HG02870 (cell line): ENCODE measurements at regions not wholly inside any gene's neighbourhood (a gene's known extent, or its start where the extent isn't known, plus 50 kb on each side); places are given as distances from the start of the nearest gene placed in this dataset.
A peak's percentile ranks its signal among the peaks of the same experiment; 100 is the strongest.

Experiments
- ATAC-seq: cut with Tn5 transposase; IDR thresholded peaks from one replicate; pipeline ENCODE4 v1.9.1; 2021; ENCODE audit warnings: mild to moderate bottlenecking, moderate library complexity; ENCODE audit not compliant: unreplicated experiment

DNA sequence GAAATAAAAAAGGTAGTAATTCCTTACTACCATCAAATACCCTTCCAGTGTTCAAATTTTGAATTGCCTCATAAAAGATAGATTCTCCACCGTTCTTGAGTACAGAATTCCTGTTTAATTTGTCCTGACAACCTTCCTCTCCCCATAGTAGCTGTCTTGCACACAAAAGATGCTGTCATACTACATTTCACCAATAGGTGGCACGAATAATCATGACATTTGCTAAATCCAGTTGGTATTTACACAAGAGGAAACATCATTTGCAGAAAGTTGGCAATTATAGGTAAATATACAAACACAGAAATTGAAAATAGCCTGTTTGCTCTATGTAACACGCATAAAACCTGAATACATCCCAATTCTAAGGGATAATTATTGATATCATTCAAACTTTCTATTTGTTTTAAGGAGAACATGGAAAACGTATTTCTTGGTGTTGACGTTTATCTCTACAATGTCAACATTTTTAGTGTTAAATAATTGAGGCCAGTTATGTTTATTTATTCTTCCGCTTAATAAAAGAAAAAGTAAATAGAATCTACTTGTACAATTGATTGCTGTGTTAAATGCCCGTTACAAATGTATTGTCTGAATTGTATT, 58.3 kb upstream of the CLDN10 start:
- peak; percentile 58 for ATAC-seq

DNA sequence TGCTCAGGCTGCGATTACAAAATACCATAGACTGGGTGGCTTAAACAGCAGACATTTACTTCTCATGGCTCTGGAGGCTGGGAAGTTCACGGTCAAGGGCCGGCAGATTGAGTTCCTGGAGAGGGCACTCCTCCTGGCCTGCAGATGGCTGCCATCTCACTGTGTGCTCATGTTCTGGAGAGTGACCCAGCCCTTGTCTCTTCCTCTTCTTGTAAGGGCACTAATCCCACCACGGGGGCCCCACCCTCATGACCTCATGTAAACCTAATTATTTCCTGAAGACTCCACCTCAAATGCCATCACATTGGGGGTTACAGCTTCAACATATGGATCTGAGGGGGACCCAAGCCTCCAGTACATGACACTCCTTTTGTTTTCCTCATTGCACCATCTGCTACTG, 56.0 kb upstream of the CLDN10 start:
- ATAC-seq, result no peak

DNA sequence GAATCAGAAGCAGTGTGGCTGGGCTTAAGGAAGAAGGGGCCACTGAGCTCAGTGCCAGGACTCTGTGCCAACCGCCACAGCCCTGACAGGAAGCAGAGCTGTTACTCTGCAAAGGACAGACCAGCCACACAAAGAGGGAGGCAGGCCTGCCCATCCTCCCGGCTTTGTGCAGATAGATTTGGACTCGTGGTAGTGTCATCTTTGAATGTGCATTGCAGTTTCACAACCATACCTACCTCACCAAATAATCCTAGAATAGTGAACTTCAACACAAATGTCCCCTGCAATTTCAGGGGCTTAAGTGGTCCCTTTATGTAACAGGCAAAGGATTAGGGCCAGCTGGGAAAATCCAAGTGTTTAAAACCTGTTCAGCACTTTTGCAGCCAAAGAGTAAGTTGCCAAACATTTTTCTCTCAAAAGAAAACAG, 55.1 kb upstream of the CLDN10 start:
- ATAC-seq, result no peak

DNA sequence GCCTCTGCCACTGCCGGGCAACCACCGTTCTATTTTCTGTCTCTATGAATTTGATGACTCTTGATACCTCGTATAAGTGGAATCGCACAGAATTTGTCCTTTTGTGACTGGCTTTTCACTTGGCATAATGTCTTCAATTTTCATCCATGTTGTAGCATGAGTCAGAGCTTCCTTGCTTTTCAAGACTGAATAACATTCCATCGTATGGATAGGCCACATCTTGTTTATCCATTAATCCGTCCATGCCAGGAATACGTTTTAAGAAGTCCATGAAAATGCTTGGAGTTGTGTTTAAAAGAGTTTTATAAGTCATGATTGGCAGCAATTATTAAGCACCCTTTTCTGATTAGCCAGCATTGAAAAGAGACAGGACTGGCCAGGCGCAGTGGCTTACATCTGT, 53.6 kb upstream of the CLDN10 start:
- ATAC-seq, result no peak

DNA sequence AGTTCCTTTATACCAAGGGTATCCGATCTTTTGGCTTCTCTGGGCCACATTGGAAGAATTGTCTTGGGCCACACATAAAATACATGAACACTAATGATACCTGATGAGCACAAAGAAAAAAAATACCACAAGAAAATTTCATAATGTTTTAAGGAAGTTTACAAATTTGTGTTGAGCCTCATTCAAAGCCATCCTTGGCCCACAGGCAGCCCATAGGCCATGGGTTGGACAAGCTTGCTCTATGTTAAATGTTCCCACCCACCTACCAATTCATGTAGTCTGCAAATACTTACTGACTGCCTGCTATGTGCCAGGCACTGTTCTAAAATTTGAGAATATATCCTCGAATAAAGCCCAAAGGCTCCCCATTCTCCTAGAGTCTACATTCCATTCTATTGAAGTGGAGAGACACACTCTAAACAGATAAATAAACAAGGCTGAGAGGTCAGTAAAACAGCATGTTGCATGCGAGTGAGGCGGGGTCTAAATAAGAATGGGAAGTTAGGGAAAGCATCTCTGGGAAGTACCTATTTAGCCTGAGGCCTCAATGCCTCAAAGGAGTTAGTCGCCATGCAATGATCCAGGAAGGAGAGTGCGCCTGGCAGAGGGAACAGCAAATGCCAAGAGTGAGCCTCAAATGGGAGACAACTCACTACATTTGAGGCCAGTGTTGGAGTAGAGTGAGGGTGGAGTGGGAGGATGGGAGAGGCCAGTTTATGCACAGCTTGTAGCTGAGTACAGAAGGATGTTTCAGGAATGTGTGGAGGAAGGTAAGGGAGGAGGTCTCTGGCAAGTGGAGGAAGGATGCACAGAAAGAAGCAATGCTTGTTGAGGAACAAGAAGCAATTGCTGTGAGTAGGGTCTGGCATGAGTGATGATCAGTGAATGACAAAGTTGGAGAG, 52.5 kb upstream of the CLDN10 start:
- ATAC-seq, result no peak

DNA sequence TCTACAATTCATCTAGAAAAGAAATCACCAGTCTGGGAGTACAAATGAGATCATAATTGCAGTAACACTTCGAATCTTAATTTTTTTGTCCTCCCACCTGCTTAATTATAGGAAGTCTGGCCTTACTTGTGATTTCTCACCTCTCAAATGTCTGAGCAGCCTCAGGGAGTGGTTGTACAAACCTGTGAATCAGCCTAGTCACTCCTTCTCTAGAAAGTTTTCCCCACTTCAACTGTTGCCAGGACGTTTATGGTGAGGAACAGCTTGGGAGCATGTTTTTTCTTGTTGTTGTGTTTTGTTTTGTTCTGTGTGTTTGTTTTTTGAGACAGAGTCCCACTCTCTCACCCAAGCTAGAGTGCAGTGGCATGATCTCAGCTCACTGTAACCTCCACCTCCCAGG, 50.3 kb upstream of the CLDN10 start:
- ATAC-seq, result no peak
